ENCODE measurements at regions not wholly inside any gene's neighbourhood (a gene's known extent, or its start where the extent isn't known, plus 50 kb on each side); places are given as distances from the start of the nearest gene placed in this dataset.
"Not testable (repeated sequence)": the region's sequence is repeated elsewhere in the genome, so short reads cannot be mapped to it uniquely, and the experiment has no call there.

DNA sequence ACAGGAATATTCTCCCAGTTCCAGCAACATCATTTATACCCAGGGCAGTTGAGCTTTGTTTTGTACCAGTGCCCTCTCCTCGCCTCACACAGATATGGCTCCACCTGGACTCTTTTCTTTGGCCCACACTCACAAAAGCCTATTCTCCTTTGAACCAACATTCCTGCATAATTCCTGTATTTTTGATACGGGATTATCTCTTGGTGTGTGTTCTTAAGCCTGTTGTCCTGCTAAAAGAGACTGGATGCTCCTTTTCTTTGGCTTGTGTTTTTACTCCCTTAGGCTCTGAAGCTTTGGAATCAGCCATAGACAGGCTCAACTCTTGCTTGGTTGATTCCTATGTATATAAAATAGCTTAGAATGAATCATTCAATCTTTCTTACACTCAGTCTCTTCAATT lies 305.4 kb upstream of the SATB1 start:
- DNase-seq (ENCODE audit: low read depth) = no peak

DNA sequence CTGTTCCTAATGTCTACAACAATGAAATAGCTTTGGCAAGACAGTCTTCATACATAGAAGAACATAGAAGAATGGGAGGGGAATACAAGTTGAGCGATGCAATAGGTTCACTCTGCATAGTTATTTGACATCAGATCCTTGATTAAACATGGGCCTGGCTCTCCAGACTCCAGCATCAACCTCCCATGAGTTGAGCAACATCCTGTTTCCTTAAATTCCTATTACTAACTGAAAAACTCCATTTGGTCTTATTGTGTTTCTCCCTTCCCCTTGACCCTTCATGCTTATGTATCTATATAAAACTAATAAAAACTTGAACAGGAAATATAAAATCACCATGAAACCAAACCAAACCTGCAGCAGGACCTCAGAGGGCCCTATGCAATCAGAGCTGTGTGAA lies 304.5 kb upstream of the SATB1 start:
- no peak for DNase-seq (ENCODE audit: low read depth)

DNA sequence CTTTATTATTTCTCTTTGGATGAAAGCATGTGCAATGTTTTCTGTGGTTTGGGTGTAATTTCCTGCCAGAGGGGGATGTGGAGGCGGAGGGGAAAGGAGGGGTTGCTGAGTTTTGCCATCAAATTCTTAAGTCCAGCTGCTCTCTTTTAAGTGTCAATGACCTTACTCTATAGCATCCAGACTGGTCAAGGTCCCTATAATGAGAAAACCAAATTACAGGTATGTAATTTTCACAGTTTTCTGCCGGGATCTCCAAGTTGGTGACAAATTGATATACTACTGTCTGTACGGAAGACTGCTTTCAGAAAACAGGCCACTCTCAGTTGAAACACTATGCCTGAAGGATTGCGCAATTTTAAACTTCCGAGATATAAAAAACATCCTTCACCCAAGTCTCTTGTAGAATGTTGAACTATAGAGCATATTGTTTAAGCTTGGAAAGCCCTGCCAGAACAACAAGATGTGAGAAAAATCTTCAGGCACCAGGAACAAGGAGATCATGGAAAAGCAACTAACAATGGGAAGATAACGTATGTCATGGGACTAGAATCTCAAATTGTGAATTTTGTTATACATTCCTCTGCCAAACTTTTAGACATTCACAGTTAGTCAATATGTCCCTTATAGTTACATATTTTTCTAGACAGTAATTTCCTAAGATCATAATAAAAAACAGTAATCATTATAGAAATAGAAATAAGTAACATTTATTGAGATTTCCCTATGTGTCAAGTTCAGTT lies 300.7 kb upstream of the SATB1 start:
- DNase-seq (ENCODE audit: low read depth) = no peak

DNA sequence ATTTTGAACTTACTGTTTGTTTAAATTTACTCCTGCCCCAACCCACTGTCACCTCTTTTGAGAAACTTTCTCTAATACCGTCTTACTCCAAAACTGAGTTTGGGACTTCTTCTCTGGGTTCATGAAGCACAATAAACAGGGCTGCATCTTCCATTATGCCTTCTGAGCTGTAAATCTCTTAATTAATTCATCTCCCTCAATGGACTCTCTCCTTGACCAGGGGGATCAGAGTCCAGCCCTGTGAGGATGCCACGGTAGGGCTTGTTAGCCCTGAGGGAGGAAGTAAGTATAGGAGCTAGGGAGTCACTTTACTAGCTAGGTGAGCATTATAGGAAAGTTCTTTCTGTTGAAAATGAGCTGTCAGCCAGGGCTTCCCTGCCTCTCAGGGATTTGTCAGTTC lies 299.3 kb upstream of the SATB1 start:
- no peak for DNase-seq (ENCODE audit: low read depth)

DNA sequence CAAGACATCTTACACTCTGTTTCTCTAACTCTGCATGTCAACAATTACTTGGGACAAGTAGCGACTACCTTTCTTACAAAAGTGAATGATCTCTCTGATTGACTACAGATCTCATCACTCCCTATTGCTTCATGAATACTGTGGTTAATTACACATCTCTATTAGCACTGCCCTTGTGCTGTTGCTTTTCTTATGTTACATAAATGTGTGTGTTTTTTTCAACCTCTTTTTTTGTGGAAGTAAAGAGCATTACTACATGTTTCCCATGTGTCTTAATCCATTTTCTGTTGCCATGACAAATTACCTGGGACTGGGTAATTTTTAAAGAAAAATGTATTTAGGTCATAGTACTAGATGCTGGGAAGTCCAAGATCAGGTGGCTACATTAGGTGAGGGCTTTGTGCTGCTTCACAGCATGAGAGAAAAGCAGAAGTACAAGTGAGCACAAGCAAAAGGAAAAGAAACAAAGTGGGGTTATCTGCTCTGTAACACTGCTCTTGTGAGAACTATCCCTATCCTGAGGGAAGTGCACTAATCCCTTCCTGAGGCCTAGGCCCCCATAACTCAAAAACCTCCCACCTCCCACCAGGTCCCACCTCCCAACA lies 298.2 kb upstream of the SATB1 start:
- no peak for DNase-seq (ENCODE audit: low read depth)

DNA sequence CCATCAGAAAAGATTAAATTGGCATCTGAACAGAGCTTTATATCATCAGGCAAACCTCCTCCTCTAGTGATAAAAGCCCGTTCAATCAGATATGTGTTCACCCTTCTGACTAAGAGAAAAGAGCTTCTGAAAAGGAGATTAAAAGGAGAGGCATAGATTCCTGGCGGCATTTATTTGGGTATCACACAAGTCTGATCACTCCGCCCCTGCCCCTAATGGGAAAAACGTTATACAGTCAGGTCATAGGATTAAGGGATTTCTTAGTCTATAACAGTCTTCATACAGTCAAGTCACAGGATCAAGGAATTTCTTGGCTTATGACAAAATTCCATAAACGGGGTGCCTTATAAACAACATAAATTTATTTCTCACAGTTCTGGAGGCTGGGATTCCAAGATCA lies 295.4 kb upstream of the SATB1 start:
- no peak for DNase-seq (ENCODE audit: low read depth)

DNA sequence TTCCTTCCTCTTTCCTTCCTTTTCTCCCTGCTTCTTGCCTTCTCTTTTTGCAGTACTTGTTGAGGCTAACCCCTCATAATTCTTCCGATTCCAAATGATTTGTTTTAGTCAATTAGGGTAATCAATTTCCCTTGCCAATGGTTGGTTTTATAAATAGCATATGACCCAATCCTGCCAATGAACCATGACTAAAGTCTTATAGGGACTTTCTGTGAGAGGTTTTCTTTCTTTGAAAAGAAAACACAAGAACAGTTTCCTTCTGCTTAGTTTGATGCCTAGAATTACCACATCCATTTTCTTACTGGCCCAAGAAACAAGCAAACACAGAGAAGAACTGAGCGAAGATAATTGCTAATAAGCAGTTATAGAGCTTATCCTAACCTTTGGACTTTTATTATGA lies 292.5 kb upstream of the SATB1 start:
- no peak for DNase-seq (ENCODE audit: low read depth)

DNA sequence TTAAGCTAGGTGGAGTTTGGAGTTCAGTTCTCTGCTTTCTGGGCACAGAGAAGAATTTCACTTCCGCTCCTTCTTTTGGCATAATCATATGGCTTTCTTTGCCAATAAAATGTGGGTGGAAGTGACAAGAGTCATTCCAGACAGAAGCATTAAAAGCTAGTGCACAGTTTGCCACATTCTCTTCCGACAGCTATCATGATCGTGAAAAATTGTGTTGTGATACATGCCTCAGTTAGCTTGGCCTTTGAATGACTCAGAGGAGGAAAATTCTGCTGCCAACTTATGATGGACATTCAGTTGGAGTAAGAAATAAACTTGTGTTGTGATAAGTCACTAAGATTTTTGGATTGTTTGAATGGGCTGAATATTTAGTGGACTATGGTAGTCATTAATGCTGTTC lies 291.7 kb upstream of the SATB1 start:
- DNase-seq (ENCODE audit: low read depth) = no peak

DNA sequence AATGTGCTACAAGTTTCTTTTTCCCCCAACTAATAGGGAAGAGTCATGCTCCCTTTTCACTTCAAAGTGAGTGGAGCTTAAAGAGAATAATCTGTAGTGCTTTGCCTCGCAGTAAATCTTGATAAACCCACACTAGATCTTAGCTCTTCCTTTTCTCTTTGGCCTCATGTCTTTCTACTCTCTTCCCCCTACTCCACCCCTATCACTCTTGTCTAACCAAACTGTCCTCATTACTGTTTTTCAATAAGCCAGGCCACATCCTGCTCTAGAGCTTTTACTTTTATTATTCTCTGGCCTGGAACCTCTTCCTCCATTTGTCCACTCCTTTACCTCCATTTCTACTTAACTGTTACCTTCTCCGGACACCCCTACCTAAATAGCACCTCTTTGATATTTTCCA lies 291.0 kb upstream of the SATB1 start:
- DNase-seq (ENCODE audit: low read depth) = no peak

DNA sequence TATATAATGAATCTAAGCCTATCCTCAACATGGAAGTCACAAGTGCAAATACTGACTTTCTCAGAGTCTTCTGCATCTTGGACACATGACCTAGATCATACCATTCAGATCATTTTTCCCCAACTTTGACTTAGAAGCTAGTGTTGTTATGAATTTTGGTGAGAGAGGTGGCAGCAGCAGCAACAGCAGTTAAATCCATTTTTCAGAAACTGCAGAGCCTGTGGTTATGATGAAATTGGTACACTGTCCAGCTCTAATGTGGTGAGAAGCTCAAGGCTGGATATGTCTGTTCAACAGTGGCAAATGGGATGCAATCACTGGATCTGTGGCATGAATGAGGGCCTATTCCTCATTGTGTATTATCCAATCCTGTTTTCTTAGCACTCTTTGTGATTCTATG lies 290.1 kb upstream of the SATB1 start:
- DNase-seq (ENCODE audit: low read depth) = no peak

DNA sequence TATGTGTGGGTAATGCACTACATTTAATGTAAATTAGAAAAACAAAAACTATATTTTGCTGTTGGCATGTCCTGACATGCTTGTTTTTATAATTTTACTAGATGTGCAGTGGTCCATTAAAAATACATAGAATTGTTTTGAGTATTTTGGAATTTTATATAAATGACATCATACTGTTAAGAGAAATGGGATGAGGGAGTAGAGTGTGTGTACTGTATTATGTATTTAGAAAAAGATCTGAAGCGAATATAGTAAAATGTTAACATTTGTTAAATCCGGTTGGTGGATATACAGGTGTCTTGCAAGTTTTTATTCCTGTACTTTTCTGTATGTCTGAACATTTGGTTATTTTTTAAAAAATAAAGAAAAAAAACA lies 288.4 kb upstream of the SATB1 start:
- DNase-seq (ENCODE audit: low read depth) = no peak

DNA sequence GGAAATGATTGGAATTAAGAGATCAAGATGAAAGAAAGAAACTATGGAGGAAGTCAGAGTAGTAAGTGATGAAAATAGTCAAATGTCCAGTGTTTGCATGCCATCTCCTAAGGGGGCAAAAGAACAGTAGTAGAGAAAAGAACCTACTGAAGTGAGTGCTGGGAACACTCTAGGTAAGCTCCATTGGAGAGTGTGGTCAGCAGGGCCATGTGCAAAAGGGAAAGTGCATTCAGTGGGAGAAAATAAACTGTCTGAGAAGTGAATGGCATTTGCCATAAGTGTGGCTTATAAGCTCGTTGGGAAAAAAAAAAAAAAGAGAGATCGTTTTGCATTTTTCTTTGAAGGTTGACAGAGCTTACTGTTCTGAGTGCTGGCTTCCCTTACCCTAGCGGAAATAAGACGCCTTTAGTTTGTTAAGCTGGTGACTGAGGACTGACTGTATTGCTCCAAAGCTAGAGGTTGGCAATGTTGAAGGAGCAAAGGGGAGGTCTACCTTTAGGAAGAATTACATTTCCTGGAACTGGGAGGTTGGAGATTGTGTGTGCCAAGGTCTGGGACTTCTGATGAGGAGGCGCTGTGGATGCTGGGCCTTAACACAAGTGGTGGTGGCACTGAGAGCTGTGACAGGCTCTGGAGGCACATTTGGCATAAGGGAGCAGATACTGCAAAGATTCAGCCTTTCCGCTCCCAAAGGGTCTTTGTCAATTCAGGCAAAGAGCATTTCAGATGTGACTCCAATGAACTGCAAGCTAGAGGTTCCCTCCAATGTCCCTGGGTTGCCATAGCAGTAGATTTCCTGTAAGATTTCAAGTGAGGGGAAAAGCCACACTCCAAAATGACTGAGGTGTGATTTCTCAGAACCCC lies 287.8 kb upstream of the SATB1 start:
- no peak for DNase-seq (ENCODE audit: low read depth)

DNA sequence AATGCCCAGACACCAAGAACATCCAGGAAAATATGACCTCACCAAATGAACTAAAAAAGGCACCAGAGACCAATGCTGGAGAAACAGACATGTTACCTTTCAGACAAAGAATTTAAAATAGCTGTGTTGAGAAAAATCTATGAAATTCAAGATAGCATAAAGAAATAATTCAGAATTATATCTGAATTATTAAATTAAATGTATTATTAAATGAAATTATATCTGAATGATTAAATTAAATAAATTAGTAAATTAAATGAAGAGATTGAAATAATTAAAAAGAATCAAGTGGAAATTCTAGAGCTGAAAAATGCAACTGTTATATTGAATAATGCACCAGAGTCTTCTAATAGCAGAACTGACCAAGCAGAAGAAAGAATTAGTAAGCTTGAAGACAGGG lies 279.2 kb upstream of the SATB1 start:
- DNase-seq (ENCODE audit: low read depth) = no peak

DNA sequence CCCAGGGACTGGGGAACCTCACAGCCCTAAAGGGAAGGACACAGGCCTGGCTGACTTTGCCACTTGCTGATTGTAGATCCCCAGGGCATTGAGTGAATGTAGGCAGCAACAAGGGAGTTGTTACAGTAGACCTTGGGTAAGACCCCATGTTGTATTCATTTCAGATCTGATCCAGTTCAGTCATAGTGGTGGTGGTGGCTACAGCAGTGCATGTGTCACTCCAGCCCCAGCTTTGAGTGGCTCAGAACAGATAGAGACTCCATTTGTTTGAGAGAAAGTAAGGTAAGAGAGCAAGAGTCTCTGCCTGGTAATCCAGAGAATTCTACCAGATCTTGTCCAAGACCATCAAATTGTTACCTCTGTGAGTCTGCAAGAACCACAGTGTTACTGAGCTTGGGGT lies 278.7 kb upstream of the SATB1 start:
- no peak for DNase-seq (ENCODE audit: low read depth)

DNA sequence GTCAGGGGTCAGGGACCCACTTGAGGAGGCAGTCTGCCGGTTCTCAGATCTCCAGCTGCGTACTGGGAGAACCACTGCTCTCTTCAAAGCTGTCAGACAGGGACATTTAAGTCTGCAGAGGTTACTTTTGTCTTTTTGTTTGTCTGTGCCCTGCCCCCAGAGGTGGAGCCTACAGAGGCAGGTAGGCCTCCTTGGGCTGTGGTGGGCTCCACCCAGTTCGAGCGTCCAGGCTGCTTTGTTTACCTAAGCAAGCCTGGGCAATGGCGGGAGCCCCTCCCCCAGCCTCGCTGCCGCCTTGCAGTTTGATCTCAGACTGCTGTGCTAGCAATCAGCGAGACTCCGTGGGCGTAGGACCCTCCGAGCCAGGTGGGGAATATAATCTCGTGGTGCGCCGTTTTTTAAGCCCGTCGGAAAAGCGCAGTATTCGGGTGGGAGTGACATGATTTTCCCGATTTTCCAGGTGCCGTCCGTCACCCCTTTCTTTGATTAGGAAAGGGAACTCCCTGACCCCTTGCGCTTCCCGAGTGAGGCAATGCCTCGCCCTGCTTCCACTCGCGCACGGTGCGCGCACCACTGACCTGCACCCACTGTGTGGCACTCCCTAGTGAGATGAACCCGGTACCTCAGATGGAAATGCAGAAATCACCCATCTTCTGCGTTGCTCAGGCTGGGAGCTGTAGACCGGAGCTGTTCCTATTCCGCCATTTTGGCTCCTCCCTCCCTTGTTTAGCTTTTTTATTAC lies 268.6 kb upstream of the SATB1 start:
- DNase-seq (ENCODE audit: low read depth) = not testable (repeated sequence)

DNA sequence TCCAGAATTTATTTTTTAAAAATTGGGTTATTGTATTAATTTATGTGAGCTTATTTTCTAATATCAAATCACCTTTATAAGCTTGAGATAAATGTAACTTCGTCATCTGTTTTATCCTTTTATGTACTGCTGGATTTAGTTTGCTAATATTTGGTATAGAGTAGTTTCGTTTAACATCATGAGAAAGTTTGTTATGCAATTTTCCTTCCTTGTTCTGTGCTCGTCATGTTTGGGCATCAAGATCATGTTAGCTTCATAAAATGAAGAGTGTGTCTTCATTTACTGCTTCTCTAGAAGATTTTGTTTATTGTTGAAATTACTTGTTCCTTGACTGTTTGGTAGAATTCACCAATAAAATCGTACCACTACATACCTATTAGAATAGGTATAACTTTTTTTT lies 262.1 kb upstream of the SATB1 start:
- no peak for DNase-seq (ENCODE audit: low read depth)

DNA sequence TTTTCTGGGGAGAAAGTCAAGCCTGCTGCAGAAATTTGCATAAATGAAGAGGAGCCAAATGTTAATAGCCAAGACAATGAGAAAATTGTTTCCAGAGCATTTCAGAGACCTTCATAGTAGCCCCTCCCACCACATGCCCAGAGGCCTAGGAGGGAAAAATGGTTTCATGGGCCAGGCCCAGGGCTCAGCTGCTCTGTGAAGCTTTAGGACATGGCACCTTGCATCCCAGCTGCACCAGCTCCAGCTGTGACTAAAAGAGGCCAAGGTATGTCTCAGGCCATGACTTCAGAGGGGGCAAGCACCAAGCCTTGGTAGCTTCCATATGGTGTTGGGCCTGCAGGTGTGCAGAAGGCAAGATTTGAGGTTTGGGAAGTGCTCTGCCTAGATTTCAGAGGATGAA lies 258.8 kb upstream of the SATB1 start:
- DNase-seq (ENCODE audit: low read depth) = no peak

DNA sequence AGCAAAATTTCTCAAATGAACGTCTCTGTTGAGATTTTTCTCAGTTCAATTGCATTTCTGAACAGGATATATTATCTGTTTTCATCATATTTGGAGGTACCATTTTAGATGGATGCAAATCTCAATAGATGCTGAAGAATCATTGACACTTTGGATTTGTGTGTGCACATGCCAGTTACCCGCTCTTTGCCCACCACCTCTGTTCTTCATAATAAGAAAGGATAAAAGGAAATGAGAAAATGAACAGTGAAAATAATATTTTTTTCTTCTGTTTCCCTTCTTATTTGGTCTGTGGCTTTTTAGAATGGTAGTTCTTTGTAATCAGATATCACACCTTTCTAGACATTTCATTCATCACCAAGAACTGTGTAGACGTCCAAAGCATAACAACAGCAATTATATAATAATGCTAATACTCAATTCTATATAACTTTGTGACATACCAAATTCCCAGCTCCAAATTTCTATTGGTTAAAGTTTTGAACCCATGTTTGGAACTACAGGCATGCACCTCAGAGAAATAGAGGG lies 256.7 kb upstream of the SATB1 start:
- no peak for DNase-seq (ENCODE audit: low read depth)

DNA sequence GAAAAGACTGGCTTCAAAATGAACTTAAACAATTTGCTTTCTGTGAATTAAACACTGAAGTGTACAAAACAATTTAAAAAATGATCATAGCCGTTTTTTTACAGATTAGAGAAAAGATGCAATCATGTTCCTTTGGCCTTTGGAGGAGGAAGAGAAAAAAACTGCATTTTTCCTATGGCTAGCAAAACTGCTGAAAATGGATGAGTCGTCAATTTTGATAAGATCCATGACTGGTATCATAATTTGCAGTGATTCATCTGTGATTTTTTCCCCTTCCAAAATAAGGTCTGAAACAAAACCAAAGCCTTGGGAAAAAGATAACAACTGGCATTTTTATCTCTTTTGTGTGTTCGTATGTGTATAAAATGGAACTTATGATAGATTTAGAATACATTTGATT lies 255.6 kb upstream of the SATB1 start:
- DNase-seq (ENCODE audit: low read depth) = no peak

DNA sequence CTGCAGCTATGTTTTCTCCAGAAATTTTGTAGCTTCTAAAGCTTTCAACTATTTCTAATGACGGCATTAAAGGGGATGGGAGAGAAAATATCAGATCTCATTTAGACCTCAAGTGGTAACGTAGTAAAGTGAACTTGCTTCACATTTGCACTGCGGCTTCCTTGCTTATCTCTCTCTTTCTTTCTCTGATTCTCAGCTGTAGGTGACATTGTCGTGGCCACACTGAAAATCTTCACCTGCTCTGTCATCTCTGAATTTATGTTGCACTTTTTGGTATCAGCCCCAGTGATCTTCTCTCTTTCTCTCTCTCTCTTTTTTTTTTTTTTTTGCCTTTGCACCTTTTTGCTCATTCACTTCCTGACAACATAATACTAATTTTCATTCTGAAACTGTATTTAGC lies 254.1 kb upstream of the SATB1 start:
- DNase-seq (ENCODE audit: low read depth) = no peak

DNA sequence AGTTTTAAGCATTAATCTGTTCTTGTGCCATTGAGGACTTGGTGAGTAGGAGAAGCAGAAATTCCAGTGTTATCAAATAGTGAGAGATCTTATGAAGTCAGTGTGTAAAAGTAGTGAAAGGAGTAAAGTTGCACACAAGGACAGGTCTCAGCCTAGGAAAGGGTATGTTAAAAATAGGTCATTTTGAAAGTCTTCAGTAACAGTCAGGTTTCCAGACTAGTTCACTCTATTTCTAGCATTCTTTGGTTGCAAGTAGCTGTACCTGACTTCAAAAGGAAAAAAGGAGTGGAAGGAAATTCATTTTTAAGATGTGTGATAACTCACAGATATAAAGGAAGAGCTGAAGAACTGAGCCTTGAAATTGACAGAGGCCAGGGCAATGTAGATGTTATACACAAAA lies 250.1 kb upstream of the SATB1 start:
- no peak for DNase-seq (ENCODE audit: low read depth)

DNA sequence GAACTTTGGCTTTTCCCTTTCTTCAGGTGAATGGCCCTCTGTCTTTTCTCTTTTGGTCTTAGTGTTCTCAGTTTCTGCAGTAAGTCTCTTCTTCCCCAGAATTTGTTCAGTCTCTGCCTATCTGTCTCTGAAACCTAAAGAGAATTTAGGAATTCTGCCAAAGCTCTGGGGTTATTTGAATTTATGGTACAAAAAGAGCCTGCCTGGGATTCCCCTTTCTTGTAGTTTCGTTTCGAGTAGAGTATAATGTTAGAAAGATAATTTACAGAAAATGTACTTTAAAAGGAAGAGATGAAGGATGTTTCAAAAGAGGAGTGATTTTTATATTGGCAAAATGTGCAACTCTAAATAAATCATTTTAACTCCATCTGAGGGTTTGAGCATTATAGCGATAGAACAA lies 247.4 kb upstream of the SATB1 start:
- DNase-seq (ENCODE audit: low read depth) = no peak

Measured in HS-5 (cell line).